ENCODE measurements at regions not wholly inside any gene's neighbourhood (a gene's known extent, or its start where the extent isn't known, plus 50 kb on each side); places are given as distances from the start of the nearest gene placed in this dataset.

DNA sequence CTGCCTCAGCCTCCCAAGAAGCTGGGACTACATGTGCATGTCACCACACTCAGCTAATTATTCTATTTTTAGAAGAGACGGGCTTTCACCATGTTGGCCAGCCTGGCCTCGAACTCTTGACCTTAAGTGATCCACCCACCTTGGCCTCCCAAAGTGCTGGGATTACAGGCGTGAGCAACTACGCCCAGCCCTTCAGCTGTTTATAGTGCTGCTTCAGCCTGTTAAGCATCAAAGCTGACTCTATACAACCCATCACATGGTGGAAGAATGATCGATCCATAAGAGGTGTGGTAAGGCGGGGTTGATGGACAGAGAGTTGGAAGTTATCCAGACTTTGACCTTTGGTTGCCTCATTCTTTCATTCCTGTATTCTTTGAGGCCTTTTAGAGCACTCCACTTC lies 56.2 kb upstream of the RAPGEF2 start:
- H3K27ac ChIP-seq = no peak overlapping the region
- TF ChIP-seq, protein P1, sequence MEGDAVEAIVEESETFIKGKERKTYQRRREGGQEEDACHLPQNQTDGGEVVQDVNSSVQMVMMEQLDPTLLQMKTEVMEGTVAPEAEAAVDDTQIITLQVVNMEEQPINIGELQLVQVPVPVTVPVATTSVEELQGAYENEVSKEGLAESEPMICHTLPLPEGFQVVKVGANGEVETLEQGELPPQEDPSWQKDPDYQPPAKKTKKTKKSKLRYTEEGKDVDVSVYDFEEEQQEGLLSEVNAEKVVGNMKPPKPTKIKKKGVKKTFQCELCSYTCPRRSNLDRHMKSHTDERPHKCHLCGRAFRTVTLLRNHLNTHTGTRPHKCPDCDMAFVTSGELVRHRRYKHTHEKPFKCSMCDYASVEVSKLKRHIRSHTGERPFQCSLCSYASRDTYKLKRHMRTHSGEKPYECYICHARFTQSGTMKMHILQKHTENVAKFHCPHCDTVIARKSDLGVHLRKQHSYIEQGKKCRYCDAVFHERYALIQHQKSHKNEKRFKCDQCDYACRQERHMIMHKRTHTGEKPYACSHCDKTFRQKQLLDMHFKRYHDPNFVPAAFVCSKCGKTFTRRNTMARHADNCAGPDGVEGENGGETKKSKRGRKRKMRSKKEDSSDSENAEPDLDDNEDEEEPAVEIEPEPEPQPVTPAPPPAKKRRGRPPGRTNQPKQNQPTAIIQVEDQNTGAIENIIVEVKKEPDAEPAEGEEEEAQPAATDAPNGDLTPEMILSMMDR (IDR thresholded peaks at IDR 0.05) = no peak

DNA sequence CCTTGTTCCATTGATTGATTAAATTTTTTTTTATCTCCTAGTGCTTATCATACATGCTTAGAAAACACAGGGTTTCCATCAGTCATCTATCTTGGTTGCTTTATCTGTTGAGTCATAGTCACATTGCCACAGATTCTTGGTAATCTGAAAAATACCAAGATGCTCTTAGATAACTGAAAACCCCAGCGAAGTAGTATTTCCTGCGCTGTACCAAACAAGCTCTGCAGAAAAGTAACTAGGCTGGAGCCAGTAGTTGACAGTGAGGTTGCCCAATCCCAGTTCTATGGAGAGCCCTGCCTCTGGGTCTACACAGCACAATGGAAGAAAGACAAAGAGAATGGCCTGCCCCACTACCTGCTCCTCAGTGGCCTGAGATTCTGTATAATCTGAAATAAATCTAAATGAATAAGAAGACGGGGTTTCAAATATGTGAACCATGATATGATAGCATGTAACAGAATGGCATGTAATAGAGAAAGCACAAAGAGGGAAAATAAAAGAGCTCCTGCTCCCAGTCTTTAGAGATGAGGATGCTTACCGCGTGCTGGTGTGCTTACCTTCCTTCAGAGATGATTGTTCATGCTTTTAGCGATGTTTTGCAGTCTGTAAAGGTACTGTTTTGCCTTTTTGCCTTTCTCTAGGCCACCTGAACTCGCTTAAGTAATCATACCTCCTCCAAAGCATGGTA lies 55.3 kb upstream of the RAPGEF2 start:
- Histone ChIP-seq H3K27ac (no peak overlapping the region), H3K4me3 (peak overlapping the region; percentile 54)
- TF ChIP-seq, protein P1 (IDR thresholded peaks at IDR 0.05) = no peak
- no peak for DNase-seq (ENCODE audit: low spot score)

More for the DNA sequence above, 56.2 kb upstream of the RAPGEF2 start:
- no peak overlapping the region for H3K4me3 ChIP-seq
- DNase-seq (ENCODE audit: low spot score) = no peak

DNA sequence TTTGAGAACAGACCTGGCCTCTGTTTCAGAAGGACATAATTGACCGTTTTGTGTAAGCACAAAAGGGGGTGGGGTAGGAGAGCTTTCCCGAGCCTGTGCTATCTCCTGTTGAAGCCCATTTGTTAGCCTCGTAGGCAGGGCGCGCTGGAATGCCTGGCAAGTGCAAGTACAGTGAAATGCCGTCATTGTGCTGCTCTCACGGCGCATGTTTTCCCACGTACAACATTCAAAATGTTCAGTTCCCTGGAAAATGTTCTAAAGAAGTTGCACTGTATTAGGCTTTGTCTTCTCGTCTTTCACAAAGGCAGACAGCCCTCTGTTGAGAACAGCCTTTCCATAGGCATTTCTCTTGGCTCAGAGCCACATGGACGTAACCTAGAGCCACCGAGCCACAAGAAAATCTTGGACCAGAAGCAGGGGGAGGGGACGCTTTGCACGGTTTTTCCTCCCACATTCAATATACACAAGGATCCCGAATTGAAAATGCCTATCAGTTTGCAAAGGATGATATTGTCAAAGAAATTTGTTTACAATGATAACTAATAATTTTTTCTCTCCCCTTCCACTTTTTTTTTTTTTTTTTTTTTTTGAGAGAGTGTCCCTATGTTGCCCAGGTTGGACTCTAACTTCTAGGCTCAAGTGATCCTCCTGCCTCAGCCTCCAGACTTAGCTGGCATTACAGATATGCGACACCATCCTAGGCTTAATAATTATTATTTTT lies 54.6 kb upstream of the RAPGEF2 start:
- peak; percentile 80 for DNase-seq (ENCODE audit: low spot score)
- Histone ChIP-seq H3K4me3 (peak overlapping the region; percentile 54), H3K27ac (no peak overlapping the region)
- TF ChIP-seq, protein P1 (IDR thresholded peaks at IDR 0.05) = no peak

DNA sequence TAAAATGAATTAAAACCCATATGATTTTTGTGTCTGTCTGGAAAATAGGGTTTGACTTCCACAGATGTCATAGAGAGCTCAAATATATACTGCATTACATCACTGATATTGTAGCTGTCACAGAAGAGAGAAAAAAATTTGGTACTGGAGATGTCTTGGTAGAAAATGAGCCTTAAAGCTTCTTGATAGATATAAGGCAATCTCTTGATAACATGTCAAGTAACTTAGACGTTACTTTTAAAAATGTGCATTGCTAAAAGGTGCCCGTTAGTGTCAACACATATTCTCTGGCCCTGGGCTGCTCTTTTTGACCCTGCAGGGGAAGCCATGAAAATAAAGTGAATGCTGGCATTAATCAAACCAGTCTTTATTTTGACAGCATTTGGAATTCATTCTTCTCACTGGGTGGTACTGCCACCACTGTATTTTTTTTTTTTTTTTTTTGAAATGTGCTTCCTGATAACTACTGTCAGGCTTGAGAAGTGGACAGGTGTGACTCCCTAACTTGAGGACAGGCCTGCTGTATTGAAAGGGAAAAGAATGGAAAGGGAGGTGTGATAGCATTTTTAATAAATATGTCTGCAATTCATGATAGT lies 53.0 kb upstream of the RAPGEF2 start:
- Histone ChIP-seq H3K27ac (no peak overlapping the region), H3K4me3 (no peak overlapping the region)
- TF ChIP-seq, protein P1 (IDR thresholded peaks at IDR 0.05) = no peak
- no peak for DNase-seq (ENCODE audit: low spot score)

DNA sequence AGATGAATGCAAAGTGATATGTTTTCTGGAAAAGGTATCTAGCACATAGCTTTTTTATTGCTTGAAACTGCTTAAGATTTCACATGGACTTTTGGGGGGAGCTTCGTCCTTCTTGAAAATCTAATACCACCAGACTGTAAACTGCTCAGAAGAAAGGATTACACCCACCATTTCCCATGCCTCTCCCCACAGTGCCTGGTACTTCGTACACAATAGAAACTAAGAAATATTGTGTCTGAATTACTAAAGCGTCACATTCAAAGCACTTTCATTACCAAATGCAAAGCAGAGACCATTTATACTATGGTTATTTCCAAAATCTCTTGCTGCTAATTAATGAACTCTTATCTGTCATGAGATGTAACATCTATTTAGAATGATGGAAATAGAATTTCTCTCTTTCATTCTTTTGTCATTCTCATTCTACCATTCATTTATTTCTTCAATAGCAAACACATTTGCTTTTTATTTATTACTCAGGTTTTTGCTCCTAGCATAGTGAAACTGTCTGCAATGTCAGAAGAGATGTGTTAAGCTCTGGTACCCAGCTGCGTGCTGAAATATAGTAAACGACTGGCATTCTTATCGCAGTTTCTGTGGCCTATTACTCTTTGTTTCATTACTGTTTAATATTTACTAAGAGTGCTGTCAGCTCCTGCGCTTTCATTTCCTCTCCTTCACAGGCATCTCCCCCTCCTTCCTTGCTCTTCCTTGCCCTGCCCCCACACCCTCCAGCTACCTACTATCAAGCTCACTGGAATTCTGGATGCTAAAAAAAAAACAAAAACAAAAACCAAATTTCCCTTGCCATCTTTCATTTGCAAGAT lies 51.4 kb upstream of the RAPGEF2 start:
- DNase-seq (ENCODE audit: low spot score) = no peak
- Histone ChIP-seq H3K4me3 (no peak overlapping the region), H3K27ac (no peak overlapping the region)
- TF ChIP-seq, protein P1 (IDR thresholded peaks at IDR 0.05) = no peak

DNA sequence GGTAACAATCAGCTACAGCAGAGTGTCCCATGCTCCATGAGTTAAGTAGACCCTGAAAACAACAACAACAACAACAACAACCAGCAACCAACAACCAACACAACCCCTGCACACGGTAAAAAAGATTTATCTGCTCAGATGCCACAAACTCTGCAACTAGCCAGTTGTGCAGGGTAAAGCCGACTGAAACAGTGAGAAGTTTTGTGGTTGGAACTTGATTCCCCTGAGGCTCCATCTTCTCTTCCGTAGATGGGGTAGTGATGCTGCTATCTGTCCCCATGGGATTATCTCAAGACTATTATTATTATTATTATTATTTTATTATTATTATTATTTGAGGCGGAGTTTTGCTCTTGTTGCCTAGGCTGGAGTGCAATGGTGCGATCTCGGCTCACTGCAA lies 50.6 kb upstream of the RAPGEF2 start:
- Histone ChIP-seq H3K4me3 (no peak overlapping the region), H3K27ac (no peak overlapping the region)
- TF ChIP-seq, protein P1 (IDR thresholded peaks at IDR 0.05) = no peak
- no peak for DNase-seq (ENCODE audit: low spot score)

Data from coronary artery (tissue), 2 donors.